GM19463 (cell line): ENCODE measurements at regions not wholly inside any gene's neighbourhood (a gene's known extent, or its start where the extent isn't known, plus 50 kb on each side); places are given as distances from the start of the nearest gene placed in this dataset.
"Not testable (repeated sequence)": the region's sequence is repeated elsewhere in the genome, so short reads cannot be mapped to it uniquely, and the experiment has no call there.

Source experiments
- ATAC-seq: cut with Tn5 transposase; IDR thresholded peaks from one replicate; pipeline ENCODE4 v1.9.1; 2021; ENCODE audit warnings: mild to moderate bottlenecking, moderate library complexity; ENCODE audit not compliant: unreplicated experiment

DNA sequence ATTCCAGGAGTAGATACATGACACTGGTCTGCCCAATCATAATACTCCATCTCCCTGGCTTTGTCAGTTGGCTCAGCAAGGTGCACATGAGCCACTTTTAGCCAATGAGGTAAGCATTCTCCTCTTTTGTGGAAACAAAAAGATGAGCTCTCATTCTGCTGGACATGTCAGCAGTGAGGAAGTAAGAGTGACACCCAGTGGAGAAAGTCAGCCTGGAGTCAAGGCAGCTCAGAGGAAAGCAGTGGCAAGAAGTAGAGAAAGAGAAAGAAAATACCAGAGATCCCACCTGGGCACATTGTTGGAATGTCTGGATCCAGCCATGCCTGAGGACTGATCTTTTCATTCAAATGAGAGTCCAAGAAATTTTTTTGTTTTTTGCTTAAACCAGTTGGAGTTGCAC lies 496.9 kb upstream of the C16orf82 start:
- no peak for ATAC-seq

DNA sequence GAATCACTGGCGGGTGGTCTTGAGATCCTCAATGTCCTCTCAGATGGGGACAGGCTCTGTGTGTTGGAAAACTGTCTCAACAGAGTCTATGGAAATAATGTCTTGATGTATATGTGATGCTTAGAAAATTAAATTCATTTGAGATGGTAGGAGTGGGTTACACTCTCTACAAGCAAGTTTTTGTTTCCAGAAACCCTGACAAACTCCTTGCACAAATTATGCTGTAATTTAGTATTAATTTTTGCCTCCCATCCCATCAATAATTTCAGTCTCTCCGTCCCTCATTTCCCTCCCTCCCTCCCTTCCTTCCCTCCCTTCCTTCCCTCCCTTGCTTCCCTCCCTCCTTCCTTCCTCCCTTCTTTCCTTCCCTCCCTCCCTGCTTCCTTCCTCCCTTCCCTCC lies 488.0 kb upstream of the C16orf82 start:
- ATAC-seq = no peak

DNA sequence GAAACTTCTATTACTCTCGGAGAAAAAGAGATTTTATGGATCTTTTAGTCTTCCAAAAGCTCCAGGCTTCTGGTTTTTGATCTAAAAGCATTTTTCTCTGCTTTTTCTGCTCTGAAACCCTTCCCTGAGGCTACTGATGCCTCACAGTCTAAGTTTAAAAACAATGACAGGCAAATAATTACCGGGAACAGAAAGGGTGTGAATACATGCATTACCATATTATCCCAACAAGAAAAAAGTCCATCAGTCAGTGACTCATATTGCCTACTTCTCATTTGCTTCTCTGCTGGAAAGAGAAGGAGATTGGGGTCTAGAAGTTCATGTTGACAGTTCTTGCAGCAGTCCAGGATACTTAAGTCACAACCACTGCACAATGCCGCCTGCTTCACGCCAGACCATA lies 482.9 kb upstream of the C16orf82 start:
- no peak for ATAC-seq

GRCh38 chr16:26593700-26594099 lies 473.0 kb upstream of the C16orf82 start:
- no peak for ATAC-seq

DNA sequence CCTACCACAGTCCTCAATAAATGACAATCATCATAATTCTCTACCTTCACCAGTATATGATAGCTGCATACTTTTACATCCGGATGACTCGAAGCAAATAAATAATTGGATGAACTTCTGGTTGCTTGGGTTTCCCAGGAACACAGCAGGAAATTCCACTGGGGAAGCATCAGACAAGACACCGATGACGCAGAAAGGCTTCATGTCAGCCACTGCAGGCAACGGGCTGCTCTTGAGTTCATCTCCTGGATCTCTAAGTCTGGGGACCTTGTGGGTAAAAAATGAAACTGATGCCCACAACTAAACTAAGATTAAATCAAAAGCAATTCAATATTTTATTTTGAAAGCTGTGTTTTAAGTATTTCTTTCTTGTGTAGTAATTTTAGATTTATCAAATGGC lies 472.1 kb upstream of the C16orf82 start:
- no peak for ATAC-seq

DNA sequence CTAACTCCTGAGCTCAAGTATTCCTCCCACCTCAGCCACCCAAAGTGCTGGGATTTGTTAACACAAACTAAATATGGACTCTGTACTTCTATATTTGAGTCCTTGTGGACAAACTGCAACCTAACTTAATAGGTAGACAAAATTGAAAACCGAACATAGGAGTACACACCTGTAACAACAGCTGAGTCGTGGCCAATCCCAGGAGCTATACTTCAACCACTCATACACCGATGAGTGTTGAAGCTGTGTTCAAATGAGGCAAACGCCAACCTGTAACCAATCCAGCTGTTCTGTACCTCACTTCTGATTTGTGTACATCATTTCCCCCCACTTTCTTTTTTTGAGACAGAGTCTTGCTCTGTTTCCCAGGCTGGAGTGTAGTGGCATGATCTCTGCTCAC lies 471.5 kb upstream of the C16orf82 start:
- no peak for ATAC-seq

- ATAC-seq = not testable (repeated sequence)
Measured at GRCh38 chr16:26596033-26596432, 470.7 kb upstream of the C16orf82 start.

GRCh38 chr16:26598061-26598460 lies 468.7 kb upstream of the C16orf82 start:
- ATAC-seq = no peak

GRCh38 chr16:26598998-26599784 lies 467.5 kb upstream of the C16orf82 start:
- no peak for ATAC-seq

- ATAC-seq = no peak
Measured at GRCh38 chr16:26599785-26600104, 467.0 kb upstream of the C16orf82 start.

GRCh38 chr16:26601335-26601734 lies 465.4 kb upstream of the C16orf82 start:
- ATAC-seq = no peak

DNA sequence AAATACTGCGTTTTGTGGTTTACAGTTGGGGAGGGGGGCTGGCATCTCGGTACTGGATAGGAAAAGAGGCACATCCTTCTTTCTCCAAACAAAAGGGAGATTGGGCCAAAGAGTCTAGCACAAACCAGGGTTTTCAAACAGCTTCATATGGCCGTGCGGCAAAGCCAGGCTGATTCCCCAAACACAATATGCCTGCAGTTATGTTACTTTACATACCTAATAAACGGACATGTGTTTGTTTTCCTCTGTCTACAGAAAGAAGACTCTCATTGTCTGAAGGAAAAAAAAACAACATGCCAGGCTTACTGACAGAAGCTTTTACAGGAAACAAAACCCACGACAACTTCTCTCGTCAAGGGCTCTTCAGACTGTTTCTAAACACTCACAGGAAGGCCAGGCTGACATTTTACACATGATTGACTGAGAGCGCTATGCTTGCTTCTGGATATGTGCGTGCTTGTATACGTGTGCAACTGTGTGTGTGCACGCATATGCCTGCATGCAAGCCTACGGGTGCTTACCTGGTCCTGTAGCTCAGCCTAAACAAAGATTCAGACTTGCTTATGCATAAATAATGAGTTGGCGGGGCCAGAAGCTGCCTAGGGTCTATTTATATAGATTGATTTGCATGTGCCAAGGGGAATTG lies 461.0 kb upstream of the C16orf82 start:
- ATAC-seq = no peak

DNA sequence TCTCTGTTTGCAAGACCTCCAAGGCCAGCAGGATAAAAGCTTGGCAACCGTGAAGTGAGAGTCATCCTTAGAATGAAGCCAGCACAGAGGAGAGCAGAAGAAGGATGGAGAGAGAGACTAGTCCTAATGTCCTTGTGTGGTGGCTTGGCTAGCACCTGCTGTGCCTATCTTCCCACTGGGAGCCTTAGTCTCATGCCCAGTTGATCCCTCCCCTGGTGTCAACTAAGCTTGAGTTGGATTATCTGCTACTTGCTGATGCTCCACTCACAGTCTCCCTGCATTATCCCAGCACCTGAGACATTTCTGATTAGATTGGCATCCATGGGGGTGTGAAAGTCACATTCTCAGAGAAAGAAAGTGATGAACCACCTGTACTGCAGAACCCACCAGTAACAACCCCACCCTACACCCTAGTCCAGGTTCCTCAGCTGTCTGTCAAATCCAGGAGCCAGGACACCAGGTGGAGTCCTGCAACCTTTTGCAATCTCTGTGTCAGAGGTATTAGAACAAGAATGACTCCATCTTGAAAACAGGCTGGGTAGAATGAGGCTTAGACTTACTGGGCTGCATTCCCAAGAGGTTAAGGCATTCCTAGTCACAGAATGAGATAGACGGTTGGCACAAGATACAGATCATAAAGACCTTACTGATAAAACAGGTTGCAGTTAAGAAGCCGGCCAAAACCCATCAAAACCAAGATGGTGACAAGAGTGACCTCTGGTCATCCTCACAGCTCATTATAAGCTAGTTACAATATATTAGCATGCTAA lies 460.2 kb upstream of the C16orf82 start:
- ATAC-seq = no peak

DNA sequence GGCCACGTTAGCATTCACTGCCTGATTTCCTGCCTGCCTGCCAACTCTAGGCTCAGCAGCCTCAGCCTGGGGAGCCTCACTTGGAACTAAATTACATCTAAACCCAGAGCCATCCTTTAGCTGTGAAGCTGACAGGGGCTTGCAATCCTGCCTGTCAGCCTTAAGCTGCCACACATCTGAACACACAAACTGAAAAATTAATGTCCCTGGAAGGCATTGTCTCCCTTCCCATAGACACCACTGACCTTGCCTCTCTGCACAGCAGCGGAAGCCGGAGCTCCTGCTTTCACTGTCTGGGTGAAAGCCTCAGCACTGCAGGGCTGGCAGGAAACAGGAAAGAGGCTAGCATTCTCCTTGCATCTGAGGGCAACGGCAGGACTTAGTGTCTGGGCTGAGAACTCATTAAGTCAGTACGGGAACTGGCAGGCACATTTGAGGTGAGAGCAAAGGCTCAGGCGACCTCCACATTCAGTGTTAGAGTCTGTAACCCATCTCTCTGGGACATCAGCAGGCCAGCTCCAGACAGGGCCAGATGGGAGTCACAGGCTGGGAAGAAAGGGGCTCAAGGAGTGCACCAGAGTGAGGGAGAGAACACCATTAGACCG lies 452.4 kb upstream of the C16orf82 start:
- no peak for ATAC-seq

DNA sequence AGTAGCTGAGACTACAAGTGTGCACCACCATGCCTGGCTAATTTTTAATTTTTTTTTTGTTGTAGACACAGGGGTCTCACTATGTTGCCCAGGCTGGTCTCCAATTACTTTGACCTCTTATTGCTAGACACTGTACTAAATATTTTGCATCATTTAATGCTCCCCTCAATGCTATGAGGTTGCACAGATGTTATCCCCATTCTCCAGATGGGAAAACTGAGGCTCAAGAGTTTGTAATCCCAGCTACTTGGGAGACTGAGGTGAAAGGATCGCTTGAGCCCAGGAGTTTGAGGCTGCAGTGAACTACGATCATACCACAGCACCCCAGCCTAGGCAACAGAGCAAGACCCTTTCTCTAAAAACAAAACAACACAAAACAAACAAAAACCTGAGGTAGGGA lies 443.3 kb upstream of the C16orf82 start:
- ATAC-seq = no peak

DNA sequence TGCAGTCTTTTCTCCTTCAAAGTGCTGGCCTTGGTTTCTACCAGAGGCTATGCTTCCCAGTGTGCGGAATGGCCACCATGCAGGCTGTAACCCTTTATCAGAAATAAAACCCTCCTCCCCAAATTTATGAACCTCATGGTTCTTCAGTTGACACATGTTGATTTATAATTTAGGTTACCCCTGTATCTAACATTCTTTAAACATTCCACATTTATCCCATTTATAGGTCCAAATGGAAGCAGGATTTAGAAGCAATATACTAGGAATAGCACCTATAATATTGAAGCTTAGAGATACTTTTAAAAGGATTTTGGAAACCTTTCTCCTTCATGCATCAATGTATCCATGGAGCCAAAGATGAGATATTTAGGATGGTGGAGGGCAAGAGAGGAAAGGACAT lies 438.8 kb upstream of the C16orf82 start:
- ATAC-seq = no peak

DNA sequence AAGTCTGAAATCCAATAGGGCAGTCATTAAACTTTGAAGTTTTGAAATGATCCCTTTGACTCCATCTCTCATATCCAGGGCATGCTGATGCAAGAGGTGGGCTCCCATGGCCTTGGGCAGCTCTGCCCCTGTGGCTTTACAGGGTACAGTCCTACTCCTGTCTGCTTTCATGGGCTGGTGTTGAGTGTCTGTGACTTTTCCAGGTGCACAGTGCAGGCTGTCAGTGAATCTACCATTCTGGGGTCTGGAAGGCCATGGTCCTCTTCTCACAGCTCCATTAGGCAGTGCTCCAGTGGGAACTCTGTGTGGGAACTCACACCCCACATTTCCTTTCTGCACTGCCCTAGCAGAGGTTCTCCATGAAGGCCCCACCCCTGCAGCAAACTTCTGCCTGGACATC lies 435.4 kb upstream of the C16orf82 start:
- not testable (repeated sequence) for ATAC-seq

GRCh38 chr16:26642047-26642664 lies 424.6 kb upstream of the C16orf82 start:
- no peak for ATAC-seq

DNA sequence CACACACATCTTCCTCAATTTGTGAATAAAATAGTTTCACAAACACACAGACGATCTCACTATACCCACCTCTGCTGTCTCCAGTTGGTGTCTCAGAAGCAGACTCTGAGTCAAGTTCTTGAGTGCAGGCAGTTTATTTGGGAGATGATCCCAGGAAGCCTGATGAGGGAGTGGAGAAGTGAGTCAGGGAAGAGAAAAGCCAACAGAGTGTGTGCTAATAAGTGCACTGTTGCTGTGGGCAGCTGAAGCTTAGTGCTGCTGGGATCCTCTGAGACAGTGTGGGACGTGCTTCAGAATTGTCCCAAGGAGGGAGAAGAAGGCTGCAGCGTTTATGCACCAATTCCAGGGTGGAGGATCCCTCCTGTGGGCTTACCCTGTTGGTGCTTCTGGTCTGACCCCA lies 423.2 kb upstream of the C16orf82 start:
- no peak for ATAC-seq

- no peak for ATAC-seq
Measured at GRCh38 chr16:26644912-26645543, 421.7 kb upstream of the C16orf82 start.

GRCh38 chr16:26645614-26646013 lies 421.1 kb upstream of the C16orf82 start:
- no peak for ATAC-seq
